GM12874 (cell line): ENCODE measurements at regions not wholly inside any gene's neighbourhood (a gene's known extent, or its start where the extent isn't known, plus 50 kb on each side); places are given as distances from the start of the nearest gene placed in this dataset.

Experiments
- TF ChIP-seq, protein P1 (sequence below): IDR thresholded peaks from 2 replicates; pipeline ENCODE4 v1.5.1; 2011; ENCODE audit warnings: low read depth, mild to moderate bottlenecking, control low read depth, low read length, moderate library complexity; ENCODE audit not compliant: insufficient read depth

DNA sequence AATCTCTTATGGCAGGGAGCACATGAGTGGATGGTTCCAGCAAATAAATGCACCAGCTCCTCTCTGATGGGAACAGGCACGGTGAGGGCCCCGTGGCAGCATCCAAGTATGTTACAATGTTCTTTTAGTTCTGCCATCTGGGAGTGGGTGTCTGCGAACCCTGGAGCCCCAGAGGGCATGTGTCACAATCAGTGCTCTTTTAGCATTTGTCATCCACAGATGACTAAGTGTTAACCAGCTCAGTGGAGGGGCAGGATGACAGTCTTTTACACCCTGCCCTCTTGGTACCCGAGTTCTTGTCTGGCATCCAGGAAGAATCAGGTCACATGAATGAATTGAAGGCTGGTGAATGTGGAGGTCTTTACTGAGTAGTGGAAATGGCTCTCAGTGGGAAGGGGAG, 560.4 kb upstream of the FLRT2 start:
- TF ChIP-seq, protein P1, sequence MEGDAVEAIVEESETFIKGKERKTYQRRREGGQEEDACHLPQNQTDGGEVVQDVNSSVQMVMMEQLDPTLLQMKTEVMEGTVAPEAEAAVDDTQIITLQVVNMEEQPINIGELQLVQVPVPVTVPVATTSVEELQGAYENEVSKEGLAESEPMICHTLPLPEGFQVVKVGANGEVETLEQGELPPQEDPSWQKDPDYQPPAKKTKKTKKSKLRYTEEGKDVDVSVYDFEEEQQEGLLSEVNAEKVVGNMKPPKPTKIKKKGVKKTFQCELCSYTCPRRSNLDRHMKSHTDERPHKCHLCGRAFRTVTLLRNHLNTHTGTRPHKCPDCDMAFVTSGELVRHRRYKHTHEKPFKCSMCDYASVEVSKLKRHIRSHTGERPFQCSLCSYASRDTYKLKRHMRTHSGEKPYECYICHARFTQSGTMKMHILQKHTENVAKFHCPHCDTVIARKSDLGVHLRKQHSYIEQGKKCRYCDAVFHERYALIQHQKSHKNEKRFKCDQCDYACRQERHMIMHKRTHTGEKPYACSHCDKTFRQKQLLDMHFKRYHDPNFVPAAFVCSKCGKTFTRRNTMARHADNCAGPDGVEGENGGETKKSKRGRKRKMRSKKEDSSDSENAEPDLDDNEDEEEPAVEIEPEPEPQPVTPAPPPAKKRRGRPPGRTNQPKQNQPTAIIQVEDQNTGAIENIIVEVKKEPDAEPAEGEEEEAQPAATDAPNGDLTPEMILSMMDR = no peak

DNA sequence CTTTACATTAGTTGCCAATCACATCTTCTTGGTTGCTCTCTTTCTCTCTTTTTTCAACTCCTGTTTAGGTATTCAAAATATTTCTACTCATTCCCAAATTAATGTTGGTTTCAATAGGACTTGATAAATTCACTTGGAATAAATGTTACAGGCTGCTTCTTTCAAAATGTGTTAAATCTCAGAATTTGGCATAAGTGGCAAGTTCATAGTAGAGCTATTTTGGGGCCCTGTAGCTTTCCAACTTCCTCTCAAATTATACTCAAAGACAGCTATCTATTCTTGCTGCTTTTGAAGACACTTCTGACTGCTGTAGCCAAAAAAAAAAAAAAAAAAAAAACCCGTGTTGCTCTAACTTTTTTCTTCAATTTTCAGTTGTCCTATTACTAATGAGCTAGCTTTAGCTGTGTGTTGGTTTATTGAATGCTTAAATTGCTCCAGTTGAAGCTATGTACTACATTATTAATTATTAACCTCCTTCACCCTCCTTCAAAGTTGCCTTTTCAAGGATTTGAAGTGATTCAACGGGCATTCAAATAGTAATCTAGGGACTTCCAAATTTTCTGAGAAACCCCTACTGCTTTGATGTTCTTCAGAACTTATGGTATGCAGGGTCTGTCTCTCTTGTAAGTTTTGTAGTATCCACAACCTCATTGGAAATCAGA, 554.6 kb upstream of the FLRT2 start:
- TF ChIP-seq, protein P1 = no peak

DNA sequence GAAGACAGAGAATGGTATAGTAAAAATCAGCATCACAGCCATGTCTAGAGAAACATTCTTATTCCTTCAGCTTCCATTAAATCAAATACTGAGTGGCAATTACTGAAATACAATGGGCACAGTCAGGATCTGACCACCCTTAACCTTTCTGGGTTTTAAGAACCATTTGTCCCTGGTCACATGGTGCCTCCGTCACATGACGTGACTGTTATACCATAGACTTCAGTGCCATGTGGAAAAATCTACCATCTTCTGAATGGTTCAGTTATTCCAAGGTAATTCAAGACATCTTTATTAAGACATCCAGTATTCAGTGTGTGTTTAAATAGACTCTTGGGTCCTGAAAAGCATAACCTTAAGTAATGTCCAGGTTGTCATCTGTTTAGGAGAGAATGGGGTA, 553.1 kb upstream of the FLRT2 start:
- TF ChIP-seq, protein P1 = no peak

DNA sequence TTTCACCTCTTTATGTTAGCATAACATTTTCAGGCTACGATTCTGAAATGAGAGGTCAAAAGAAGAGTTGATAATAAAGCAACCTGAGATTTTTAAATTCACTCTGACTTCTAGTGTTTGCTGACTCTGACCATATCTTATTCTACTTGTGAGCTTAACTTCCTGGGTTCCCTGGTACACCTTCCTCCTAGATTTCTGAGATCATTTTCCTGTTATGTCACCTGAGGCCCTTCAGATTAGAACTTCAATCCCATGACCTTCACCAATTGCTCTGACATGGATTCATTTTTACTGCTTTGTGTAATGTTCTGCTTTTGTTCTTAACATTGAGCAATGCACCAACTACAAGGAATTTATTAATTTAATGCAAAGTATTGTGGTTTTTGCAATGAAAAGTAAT, 542.9 kb upstream of the FLRT2 start:
- TF ChIP-seq, protein P1 = no peak

DNA sequence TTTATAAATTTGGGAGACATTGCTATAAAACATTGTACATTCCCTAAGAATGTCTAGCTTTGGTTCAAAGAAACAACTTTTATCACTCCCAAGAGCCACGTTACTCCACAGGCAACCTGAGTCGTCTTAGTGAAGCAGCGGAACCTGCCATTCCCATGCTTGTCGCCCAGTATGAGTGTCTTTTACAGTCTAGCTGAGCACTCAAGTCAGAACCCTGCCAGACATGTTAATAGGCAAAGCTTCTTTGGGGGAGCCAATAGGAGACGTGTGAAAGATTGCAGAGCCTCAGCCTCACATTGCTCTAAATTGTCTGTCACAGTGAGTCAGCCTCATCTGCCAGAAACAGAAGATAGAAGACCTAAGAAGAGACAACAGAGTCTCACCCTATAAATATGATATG, 541.6 kb upstream of the FLRT2 start:
- TF ChIP-seq, protein P1 = no peak

DNA sequence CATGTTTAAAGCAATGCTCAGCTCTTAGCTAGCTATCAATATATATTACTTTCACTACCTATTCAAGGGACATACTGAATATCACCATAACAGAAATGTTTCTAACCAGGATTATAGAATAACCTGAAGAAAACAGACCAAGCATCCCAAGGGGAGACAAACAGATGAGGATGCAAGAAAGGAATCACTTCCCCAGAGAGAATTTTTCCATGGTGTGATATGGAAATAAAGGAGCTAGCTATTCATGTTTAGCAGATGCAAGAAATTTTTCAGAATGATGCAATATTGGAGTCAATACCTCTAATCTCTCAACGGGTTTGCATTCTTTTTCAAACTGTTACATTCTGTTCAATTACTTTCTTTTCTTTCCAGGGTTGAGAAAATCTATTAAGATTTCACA, 538.9 kb upstream of the FLRT2 start:
- TF ChIP-seq, protein P1 = no peak

DNA sequence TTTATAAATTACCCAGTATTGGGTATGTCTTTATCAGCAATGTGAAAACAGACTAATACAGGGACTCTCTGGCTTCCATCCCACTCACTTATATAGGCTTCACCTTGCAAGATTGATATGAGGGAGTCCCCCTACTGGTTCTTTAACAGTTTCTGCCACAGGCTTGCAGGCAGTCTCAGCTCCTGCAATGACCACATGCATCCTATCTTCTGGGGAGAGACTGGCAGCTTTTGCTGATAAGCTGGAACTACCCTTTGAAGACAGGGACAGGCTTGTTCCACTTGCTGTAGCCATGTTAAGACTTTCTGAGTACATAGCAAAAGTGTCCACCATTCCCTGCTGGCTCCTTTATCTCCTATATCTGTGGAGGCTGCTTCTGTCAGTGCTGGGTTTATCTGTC, 531.7 kb upstream of the FLRT2 start:
- TF ChIP-seq, protein P1 = no peak
